ENCODE measurements at regions not wholly inside any gene's neighbourhood (a gene's known extent, or its start where the extent isn't known, plus 50 kb on each side); places are given as distances from the start of the nearest gene placed in this dataset.
"Not testable (repeated sequence)": the region's sequence is repeated elsewhere in the genome, so short reads cannot be mapped to it uniquely, and the experiment has no call there.

GRCh38 chr2:125324273-125324672 lies 1299.2 kb downstream of the CNTNAP5 start:
- no peak overlapping the region for H3K27ac Mint-ChIP-seq
- H3K4me1 Mint-ChIP-seq, result no peaks in the 10 kb centered on the region
- no peaks in the 10 kb centered on the region for H3K27me3 Mint-ChIP-seq
- no peaks in the 10 kb centered on the region for H3K36me3 Mint-ChIP-seq
- H3K4me3 Mint-ChIP-seq, result no peak overlapping the region
- ATAC-seq, result no peak
- peaks cover 4% of the 10 kb centered on the region for H3K9me3 Mint-ChIP-seq

- Mint-ChIP-seq H3K27ac (no peak overlapping the region), H3K36me3 (no peaks in the 10 kb centered on the region), H3K27me3 (no peaks in the 10 kb centered on the region), H3K4me3 (no peak overlapping the region), H3K4me1 (no peaks in the 10 kb centered on the region), H3K9me3 (peaks cover 3% of the 10 kb centered on the region)
- no peak for ATAC-seq
Measured at GRCh38 chr2:125330133-125330532, 1305.0 kb downstream of the CNTNAP5 start.

GRCh38 chr2:125341353-125341752 lies 1314.6 kb upstream of the GYPC start:
- Mint-ChIP-seq H3K9me3 (peaks cover 5% of the 10 kb centered on the region), H3K27me3 (no peaks in the 10 kb centered on the region), H3K27ac (no peak overlapping the region)

DNA sequence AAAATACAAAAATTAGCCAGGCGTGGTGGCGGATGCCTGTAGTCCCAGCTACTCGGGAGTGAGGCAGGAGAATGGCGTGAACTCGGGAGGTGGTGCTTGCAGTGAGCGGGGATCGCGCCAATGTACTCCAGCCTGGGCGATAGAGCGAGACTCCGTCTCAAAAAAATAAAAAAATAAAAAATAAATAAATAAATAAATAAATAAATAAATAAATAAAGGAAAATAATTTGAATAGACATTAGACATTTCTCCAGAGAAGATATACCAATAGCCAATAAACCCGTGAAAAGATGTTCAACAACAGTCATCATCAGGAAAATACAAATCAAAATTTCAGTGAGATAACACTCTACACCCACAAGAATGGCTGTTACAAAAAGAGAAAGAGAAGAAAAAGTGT lies 1302.4 kb upstream of the GYPC start:
- H3K27ac Mint-ChIP-seq, ATAC-seq, H3K4me1 Mint-ChIP-seq, H3K27me3 Mint-ChIP-seq, H3K9me3 Mint-ChIP-seq, H3K4me3 Mint-ChIP-seq, H3K36me3 Mint-ChIP-seq: not testable (repeated sequence)

More at GRCh38 chr2:125341353-125341752, 1314.6 kb upstream of the GYPC start:
- H3K4me1 Mint-ChIP-seq, result no peaks in the 10 kb centered on the region
- H3K36me3 Mint-ChIP-seq, result no peaks in the 10 kb centered on the region
- no peak for ATAC-seq
- no peak overlapping the region for H3K4me3 Mint-ChIP-seq

DNA sequence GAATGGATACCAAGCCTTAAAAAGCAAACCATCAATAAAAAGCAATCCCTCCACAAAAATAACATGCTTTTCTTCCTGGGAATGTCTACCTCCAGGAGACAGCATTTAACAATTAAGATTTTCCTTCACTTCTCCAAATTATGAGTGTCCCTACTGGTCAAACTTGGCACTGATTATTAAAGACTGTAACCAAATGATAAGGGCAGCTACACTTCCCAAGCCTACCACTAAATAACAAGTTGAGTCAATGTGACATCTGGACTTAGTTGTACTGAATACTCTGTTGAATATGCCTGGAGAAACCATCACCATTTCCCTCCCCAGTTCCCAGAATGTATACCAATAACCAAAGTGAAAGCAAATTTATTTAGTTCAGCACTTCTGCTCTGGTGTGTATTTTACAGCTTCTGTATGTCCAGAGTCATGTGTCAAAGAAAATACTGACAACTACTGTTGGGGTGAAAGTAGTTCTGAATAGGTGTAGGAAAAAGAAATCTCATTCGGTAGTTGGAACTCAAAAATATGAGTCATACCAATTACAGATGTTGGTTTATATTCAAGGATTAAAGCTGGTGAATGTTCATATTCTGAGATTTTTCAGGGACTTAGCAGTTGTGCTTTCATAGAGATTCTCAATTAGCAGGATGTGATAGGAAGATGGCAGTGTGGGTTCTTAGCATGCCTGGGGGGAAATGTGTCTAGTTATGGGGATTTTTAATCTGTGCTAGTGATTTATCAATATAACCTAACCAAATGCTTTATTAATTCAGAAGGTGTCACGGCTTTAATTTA lies 1291.6 kb upstream of the GYPC start:
- Mint-ChIP-seq H3K9me3 (peaks cover 3% of the 10 kb centered on the region), H3K27ac (no peak overlapping the region), H3K36me3 (no peaks in the 10 kb centered on the region), H3K27me3 (no peaks in the 10 kb centered on the region), H3K4me1 (no peaks in the 10 kb centered on the region), H3K4me3 (no peak overlapping the region)
- no peak for ATAC-seq

- no peaks in the 10 kb centered on the region for H3K27me3 Mint-ChIP-seq
- no peaks in the 10 kb centered on the region for H3K4me1 Mint-ChIP-seq
- ATAC-seq, result no peak
- no peaks in the 10 kb centered on the region for H3K36me3 Mint-ChIP-seq
- no peak overlapping the region for H3K27ac Mint-ChIP-seq
- no peak overlapping the region for H3K4me3 Mint-ChIP-seq
- peaks cover 3% of the 10 kb centered on the region for H3K9me3 Mint-ChIP-seq
Measured at GRCh38 chr2:125364984-125365265, 1291.0 kb upstream of the GYPC start.

- Mint-ChIP-seq H3K4me3 (no peak overlapping the region), H3K9me3 (peaks cover 8% of the 10 kb centered on the region), H3K36me3 (no peaks in the 10 kb centered on the region), H3K27ac (no peak overlapping the region), H3K4me1 (no peaks in the 10 kb centered on the region), H3K27me3 (no peaks in the 10 kb centered on the region)
- no peak for ATAC-seq
Measured at GRCh38 chr2:125371867-125372266, 1284.1 kb upstream of the GYPC start.

GRCh38 chr2:125373293-125373692 lies 1282.7 kb upstream of the GYPC start:
- Mint-ChIP-seq H3K9me3 (peaks cover 11% of the 10 kb centered on the region), H3K36me3 (no peaks in the 10 kb centered on the region), H3K4me3 (no peak overlapping the region), H3K4me1 (no peaks in the 10 kb centered on the region), H3K27ac (no peak overlapping the region), H3K27me3 (no peaks in the 10 kb centered on the region)
- ATAC-seq, result no peak

- Mint-ChIP-seq H3K27me3 (no peaks in the 10 kb centered on the region), H3K27ac (no peak overlapping the region), H3K9me3 (peaks cover 17% of the 10 kb centered on the region), H3K4me3 (no peak overlapping the region), H3K36me3 (no peaks in the 10 kb centered on the region), H3K4me1 (no peaks in the 10 kb centered on the region)
- no peak for ATAC-seq
Measured at GRCh38 chr2:125386074-125386473, 1269.9 kb upstream of the GYPC start.

DNA sequence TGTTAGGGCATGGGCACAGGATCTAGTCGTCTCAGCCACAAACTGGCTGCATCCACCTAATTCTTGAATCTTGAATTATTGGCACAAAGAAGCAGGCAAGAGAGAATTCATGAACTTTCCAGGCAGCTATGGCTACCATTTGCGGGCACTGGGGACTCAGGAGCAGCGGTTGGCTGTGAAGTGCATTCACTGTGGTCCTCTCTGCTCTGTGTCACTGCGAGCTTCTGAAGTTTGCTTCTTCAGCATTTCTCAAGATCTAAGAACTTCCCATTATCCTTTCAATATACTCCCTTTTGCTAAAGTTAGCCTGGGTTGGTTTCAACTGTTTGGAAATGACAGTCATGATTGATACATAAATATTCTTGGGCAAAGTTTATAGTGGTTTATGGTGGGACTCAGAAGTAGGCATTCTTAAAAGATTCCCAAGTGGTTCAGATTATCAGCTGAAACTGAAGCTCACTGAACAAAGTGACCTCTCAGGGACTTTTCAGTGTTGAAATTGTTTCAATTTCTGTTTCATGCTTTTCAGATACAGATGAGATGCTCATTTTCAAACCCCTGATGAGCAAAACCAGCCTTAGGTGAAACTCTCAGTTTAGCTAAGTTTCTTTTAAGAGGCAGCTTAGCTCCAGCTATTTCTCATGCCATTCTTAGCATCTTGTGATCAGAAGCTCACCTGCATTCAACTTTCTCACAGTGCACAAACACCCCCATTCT lies 1258.3 kb upstream of the GYPC start:
- no peaks in the 10 kb centered on the region for H3K4me1 Mint-ChIP-seq
- H3K36me3 Mint-ChIP-seq, result no peaks in the 10 kb centered on the region
- no peak for ATAC-seq
- no peaks in the 10 kb centered on the region for H3K27me3 Mint-ChIP-seq
- no peak overlapping the region for H3K27ac Mint-ChIP-seq
- H3K9me3 Mint-ChIP-seq, result no peaks in the 10 kb centered on the region
- no peak overlapping the region for H3K4me3 Mint-ChIP-seq

DNA sequence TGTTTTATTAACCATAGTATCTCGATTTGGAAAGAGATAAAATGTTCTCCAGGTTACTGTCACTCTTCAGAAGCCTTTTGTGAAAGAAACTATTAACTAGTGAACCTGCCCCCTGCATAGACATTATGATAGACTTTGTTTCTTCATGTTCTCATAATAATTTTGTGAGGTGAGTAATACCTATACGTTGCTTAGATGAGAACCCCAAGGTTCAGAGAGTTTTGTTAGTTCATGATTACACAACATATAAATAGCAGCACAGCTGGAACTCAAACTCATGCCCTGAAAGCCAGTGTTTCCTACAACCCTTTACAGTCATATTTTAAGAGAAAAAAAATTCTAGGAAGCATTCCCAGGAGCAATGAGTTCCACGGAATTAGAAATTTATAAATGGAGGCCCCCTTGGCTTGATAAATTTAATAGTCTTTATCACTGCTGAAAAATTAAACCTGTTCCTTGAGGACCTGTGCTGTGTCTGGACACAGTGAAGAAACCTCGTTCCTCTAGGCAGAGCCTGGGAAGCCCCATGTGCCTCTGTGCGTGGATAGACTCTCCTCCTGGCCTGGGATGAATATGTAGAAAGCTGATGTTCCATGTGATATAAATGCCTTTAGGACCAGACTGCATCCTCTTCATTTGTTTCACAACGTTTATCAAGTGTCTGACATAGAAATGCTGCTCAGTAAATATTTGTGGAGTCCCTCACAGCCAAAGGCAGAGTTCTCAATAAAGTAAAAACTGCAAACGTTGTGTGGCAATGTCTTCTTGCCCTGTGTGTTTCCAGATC lies 1257.0 kb upstream of the GYPC start:
- Mint-ChIP-seq H3K36me3 (no peaks in the 10 kb centered on the region), H3K9me3 (no peaks in the 10 kb centered on the region), H3K27ac (no peak overlapping the region), H3K4me3 (no peak overlapping the region), H3K4me1 (no peaks in the 10 kb centered on the region), H3K27me3 (no peaks in the 10 kb centered on the region)
- no peak for ATAC-seq

GRCh38 chr2:125405816-125406215 lies 1250.1 kb upstream of the GYPC start:
- no peak for ATAC-seq
- Mint-ChIP-seq H3K36me3 (no peaks in the 10 kb centered on the region), H3K27ac (no peak overlapping the region), H3K27me3 (no peaks in the 10 kb centered on the region), H3K9me3 (peaks cover 3% of the 10 kb centered on the region), H3K4me3 (no peak overlapping the region), H3K4me1 (no peaks in the 10 kb centered on the region)

DNA sequence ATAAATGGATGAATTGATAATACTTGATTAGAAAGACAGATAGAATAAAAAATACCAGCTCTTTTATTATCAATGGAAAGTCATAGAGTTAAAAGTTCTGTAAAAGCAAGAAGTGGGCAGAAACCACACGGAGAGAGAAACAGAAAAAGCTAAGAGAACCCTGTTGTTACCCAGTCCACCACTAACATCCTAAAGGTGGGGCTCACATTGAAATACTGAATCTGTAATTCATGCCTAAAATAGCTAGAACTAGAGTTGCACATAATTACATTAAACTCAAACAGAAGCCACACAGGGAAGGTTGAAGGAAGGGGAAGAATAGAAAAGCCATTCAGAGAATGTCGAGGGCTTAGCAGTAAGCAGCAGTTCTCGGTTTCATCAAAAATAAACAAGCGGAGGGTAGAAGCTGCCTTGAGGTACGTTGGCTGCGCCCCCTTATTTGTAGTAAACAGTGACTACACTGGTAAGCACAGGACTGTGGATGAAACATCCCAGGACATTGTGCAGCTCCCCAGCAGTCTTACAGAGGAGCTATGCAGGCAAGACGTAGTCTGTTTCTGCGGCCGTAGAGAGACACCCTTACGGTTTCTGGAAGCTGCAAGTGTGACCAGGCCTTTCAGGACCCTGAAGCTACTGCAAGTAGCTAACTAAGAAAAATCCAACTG lies 1247.0 kb upstream of the GYPC start:
- H3K9me3 Mint-ChIP-seq, result peaks cover 3% of the 10 kb centered on the region
- ATAC-seq, result no peak
- no peak overlapping the region for H3K27ac Mint-ChIP-seq
- H3K27me3 Mint-ChIP-seq, result no peaks in the 10 kb centered on the region
- no peaks in the 10 kb centered on the region for H3K4me1 Mint-ChIP-seq
- no peak overlapping the region for H3K4me3 Mint-ChIP-seq
- H3K36me3 Mint-ChIP-seq, result no peaks in the 10 kb centered on the region

- no peaks in the 10 kb centered on the region for H3K27me3 Mint-ChIP-seq
- H3K4me1 Mint-ChIP-seq, result no peaks in the 10 kb centered on the region
- ATAC-seq, result no peak
- no peaks in the 10 kb centered on the region for H3K36me3 Mint-ChIP-seq
- no peak overlapping the region for H3K4me3 Mint-ChIP-seq
- H3K27ac Mint-ChIP-seq, result no peak overlapping the region
- no peaks in the 10 kb centered on the region for H3K9me3 Mint-ChIP-seq
Measured at GRCh38 chr2:125418483-125418882, 1237.5 kb upstream of the GYPC start.

- H3K4me3 Mint-ChIP-seq, H3K4me1 Mint-ChIP-seq, H3K36me3 Mint-ChIP-seq, H3K27ac Mint-ChIP-seq, H3K27me3 Mint-ChIP-seq, ATAC-seq, H3K9me3 Mint-ChIP-seq: not testable (repeated sequence)
Measured at GRCh38 chr2:125422198-125422770, 1233.7 kb upstream of the GYPC start.
